HEK293 (cell line): ENCODE measurements at regions not wholly inside any gene's neighbourhood (a gene's known extent, or its start where the extent isn't known, plus 50 kb on each side); places are given as distances from the start of the nearest gene placed in this dataset.

Experiments
- CTCF ChIA-PET: fragments of 350-600 bp; formaldehyde crosslinking; extraction: SDS; loops from one replicate; lab custom pipeline; 2021; ENCODE audit warnings: antibody characterized with exemption; lab: Yijun Ruan, JAX
- POLR2A ChIA-PET: fragments of 300-600 bp; formaldehyde crosslinking; extraction: SDS; loops from one replicate; lab custom pipeline; 2020; ENCODE audit warnings: antibody characterized with exemption, inconsistent platforms; lab: Yijun Ruan, JAX
- H3K27ac ChIP-seq: fragments of 200-500 bp; sonication (Bioruptor generic); 2 replicates; pipeline ENCODE4 v1.5.1; 2014; ENCODE audit warnings: low read depth, low read length, control low read depth, inconsistent platforms; ENCODE audit errors: extremely low read depth
- H3K36me3 ChIP-seq, 2 experiments: fragments of 200-500 bp in 1 of 2; sonication (Bioruptor generic) in 1 of 2; 1 replicate in 1 of 2; 2 replicates in 1 of 2; pipeline ENCODE4 v1.5.1; 2014 to 2017; ENCODE audit warnings: inconsistent platforms in 2 of 2, low read length in 2 of 2; ENCODE audit not compliant: control insufficient read depth in 2 of 2, insufficient read depth in 1 of 2
- H3K4me1 ChIP-seq: fragments of 200-500 bp; sonication (Bioruptor generic); 2 replicates; pipeline ENCODE4 v1.5.1; 2014; ENCODE audit warnings: mild to moderate bottlenecking, low read length, inconsistent platforms; ENCODE audit not compliant: control insufficient read depth, insufficient read depth
- H3K4me3 ChIP-seq: 2 replicates; pipeline ENCODE4 v1.5.1; 2011; ENCODE audit warnings: low read depth, mild to moderate bottlenecking, control low read depth, low read length, moderate library complexity
- H3K9me3 ChIP-seq: fragments of 200-500 bp; sonication (Bioruptor generic); 2 replicates; pipeline ENCODE4 v1.5.1; 2014; ENCODE audit warnings: low read depth, low read length, inconsistent platforms; ENCODE audit not compliant: control insufficient read depth, insufficient read depth
- KLF17 ChIP-seq: fragments of 450-650 bp; formaldehyde crosslinking; IDR thresholded peaks from 2 replicates; pipeline ENCODE4 v1.5.1; 2016; ENCODE audit warnings: missing biosample characterization, missing genetic modification characterization
- PATZ1 ChIP-seq: fragments of 450-650 bp; formaldehyde crosslinking; IDR thresholded peaks from 2 replicates; pipeline ENCODE4 v1.5.1; 2016; ENCODE audit warnings: missing biosample characterization, missing genetic modification characterization
- SCRT2 ChIP-seq: fragments of 450-650 bp; formaldehyde crosslinking; IDR thresholded peaks from 2 replicates; pipeline ENCODE4 v1.5.1; 2016; ENCODE audit warnings: missing biosample characterization, missing genetic modification characterization
- WT1 ChIP-seq: fragments of 450-650 bp; formaldehyde crosslinking; IDR thresholded peaks from 2 replicates; pipeline ENCODE4 v1.5.1; 2016; ENCODE audit warnings: missing biosample characterization, missing genetic modification characterization
- YY1 ChIP-seq: fragments of 450-650 bp; formaldehyde crosslinking; IDR thresholded peaks from 2 replicates; pipeline ENCODE4 v1.5.1; 2018; ENCODE audit warnings: missing biosample characterization, missing genetic modification characterization
- ZBTB8A ChIP-seq: fragments of 450-650 bp; formaldehyde crosslinking; IDR thresholded peaks from 2 replicates; pipeline ENCODE4 v1.5.1; 2016; ENCODE audit warnings: missing biosample characterization, missing genetic modification characterization
- ZNF114 ChIP-seq: fragments of 450-650 bp; formaldehyde crosslinking; IDR thresholded peaks from 2 replicates; pipeline ENCODE4 v1.5.0; 2017; ENCODE audit warnings: missing biosample characterization, missing genetic modification characterization
- ZNF2 ChIP-seq: fragments of 450-650 bp; formaldehyde crosslinking; IDR thresholded peaks from 2 replicates; pipeline ENCODE4 v1.5.1; 2016; ENCODE audit warnings: missing biosample characterization, missing genetic modification characterization
- ZNF202 ChIP-seq: fragments of 450-650 bp; formaldehyde crosslinking; IDR thresholded peaks from 2 replicates; pipeline ENCODE4 v1.5.1; 2016; ENCODE audit warnings: missing biosample characterization, missing genetic modification characterization, borderline replicate concordance
- ZNF302 ChIP-seq: fragments of 450-650 bp; formaldehyde crosslinking; IDR thresholded peaks from 2 replicates; pipeline ENCODE4 v1.5.1; 2016; ENCODE audit warnings: missing biosample characterization, missing genetic modification characterization, low read depth
- ZNF311 ChIP-seq: fragments of 450-650 bp; formaldehyde crosslinking; IDR thresholded peaks from 2 replicates; pipeline ENCODE4 v1.5.1; 2017; ENCODE audit warnings: missing biosample characterization, missing genetic modification characterization, borderline replicate concordance
- ZNF433 ChIP-seq: fragments of 450-650 bp; formaldehyde crosslinking; IDR thresholded peaks from 2 replicates; pipeline ENCODE4 v1.5.1; 2016; ENCODE audit warnings: missing biosample characterization, missing genetic modification characterization, low read depth
- ZNF510 ChIP-seq: fragments of 450-650 bp; formaldehyde crosslinking; IDR thresholded peaks from 2 replicates; pipeline ENCODE4 v1.5.1; 2018; ENCODE audit warnings: mild to moderate bottlenecking, missing genetic modification characterization, missing biosample characterization; ENCODE audit not compliant: insufficient replicate concordance
- ZNF544 ChIP-seq: fragments of 450-650 bp; formaldehyde crosslinking; IDR thresholded peaks from 2 replicates; pipeline ENCODE4 v1.5.0; 2017; ENCODE audit warnings: missing biosample characterization, missing genetic modification characterization
- ZNF561 ChIP-seq: fragments of 450-650 bp; IDR thresholded peaks from 2 replicates; pipeline ENCODE4 v1.5.1; 2018; ENCODE audit warnings: missing biosample characterization, missing genetic modification characterization, borderline replicate concordance
- ZNF610 ChIP-seq: fragments of 450-650 bp; formaldehyde crosslinking; IDR thresholded peaks from 2 replicates; pipeline ENCODE4 v1.5.1; 2016; ENCODE audit warnings: missing biosample characterization, missing genetic modification characterization, borderline replicate concordance
- ZNF621 ChIP-seq: fragments of 450-650 bp; formaldehyde crosslinking; IDR thresholded peaks from 2 replicates; pipeline ENCODE4 v1.5.1; 2017; ENCODE audit warnings: missing biosample characterization, missing genetic modification characterization
- TF ChIP-seq, protein P1 (sequence below): fragments of 450-650 bp; formaldehyde crosslinking; IDR thresholded peaks from 2 replicates; pipeline ENCODE4 v1.5.0; 2017; ENCODE audit warnings: missing biosample characterization, missing genetic modification characterization, borderline replicate concordance
- TF ChIP-seq, protein P2 (sequence below): fragments of 450-650 bp; formaldehyde crosslinking; IDR thresholded peaks from 2 replicates; pipeline ENCODE4 v1.5.1; 2016; ENCODE audit warnings: missing biosample characterization, missing genetic modification characterization, borderline replicate concordance
- TF ChIP-seq, protein P3 (sequence below): fragments of 450-650 bp; formaldehyde crosslinking; IDR thresholded peaks from 2 replicates; pipeline ENCODE4 v1.5.1; 2016; ENCODE audit warnings: missing biosample characterization, missing genetic modification characterization, low read depth

GRCh38 chr15:25233766-25234350 is 205.0 kb downstream of the UBE3A start:
- no peak for TF ChIP-seq ZNF114 (tag by site-specific recombination)
- no peak for TF ChIP-seq ZNF433 (tag by site-specific recombination)
- TF ChIP-seq, protein P1, sequence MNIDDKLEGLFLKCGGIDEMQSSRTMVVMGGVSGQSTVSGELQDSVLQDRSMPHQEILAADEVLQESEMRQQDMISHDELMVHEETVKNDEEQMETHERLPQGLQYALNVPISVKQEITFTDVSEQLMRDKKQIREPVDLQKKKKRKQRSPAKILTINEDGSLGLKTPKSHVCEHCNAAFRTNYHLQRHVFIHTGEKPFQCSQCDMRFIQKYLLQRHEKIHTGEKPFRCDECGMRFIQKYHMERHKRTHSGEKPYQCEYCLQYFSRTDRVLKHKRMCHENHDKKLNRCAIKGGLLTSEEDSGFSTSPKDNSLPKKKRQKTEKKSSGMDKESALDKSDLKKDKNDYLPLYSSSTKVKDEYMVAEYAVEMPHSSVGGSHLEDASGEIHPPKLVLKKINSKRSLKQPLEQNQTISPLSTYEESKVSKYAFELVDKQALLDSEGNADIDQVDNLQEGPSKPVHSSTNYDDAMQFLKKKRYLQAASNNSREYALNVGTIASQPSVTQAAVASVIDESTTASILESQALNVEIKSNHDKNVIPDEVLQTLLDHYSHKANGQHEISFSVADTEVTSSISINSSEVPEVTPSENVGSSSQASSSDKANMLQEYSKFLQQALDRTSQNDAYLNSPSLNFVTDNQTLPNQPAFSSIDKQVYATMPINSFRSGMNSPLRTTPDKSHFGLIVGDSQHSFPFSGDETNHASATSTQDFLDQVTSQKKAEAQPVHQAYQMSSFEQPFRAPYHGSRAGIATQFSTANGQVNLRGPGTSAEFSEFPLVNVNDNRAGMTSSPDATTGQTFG (tag by site-specific recombination): no peak
- TF ChIP-seq, protein P2, sequence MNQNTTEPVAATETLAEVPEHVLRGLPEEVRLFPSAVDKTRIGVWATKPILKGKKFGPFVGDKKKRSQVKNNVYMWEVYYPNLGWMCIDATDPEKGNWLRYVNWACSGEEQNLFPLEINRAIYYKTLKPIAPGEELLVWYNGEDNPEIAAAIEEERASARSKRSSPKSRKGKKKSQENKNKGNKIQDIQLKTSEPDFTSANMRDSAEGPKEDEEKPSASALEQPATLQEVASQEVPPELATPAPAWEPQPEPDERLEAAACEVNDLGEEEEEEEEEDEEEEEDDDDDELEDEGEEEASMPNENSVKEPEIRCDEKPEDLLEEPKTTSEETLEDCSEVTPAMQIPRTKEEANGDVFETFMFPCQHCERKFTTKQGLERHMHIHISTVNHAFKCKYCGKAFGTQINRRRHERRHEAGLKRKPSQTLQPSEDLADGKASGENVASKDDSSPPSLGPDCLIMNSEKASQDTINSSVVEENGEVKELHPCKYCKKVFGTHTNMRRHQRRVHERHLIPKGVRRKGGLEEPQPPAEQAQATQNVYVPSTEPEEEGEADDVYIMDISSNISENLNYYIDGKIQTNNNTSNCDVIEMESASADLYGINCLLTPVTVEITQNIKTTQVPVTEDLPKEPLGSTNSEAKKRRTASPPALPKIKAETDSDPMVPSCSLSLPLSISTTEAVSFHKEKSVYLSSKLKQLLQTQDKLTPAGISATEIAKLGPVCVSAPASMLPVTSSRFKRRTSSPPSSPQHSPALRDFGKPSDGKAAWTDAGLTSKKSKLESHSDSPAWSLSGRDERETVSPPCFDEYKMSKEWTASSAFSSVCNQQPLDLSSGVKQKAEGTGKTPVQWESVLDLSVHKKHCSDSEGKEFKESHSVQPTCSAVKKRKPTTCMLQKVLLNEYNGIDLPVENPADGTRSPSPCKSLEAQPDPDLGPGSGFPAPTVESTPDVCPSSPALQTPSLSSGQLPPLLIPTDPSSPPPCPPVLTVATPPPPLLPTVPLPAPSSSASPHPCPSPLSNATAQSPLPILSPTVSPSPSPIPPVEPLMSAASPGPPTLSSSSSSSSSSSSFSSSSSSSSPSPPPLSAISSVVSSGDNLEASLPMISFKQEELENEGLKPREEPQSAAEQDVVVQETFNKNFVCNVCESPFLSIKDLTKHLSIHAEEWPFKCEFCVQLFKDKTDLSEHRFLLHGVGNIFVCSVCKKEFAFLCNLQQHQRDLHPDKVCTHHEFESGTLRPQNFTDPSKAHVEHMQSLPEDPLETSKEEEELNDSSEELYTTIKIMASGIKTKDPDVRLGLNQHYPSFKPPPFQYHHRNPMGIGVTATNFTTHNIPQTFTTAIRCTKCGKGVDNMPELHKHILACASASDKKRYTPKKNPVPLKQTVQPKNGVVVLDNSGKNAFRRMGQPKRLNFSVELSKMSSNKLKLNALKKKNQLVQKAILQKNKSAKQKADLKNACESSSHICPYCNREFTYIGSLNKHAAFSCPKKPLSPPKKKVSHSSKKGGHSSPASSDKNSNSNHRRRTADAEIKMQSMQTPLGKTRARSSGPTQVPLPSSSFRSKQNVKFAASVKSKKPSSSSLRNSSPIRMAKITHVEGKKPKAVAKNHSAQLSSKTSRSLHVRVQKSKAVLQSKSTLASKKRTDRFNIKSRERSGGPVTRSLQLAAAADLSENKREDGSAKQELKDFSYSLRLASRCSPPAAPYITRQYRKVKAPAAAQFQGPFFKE (tag by site-specific recombination): no peak
- TF ChIP-seq KLF17 (tag by site-specific recombination): no peak
- no peak for TF ChIP-seq ZNF311 (tag by site-specific recombination)
- no peak for TF ChIP-seq ZNF621 (tag by site-specific recombination)
- no peak for TF ChIP-seq ZBTB8A (tag by site-specific recombination)
- no peak for TF ChIP-seq ZNF2 (tag by site-specific recombination)
- no peak for TF ChIP-seq ZNF561 (tag by site-specific recombination)
- TF ChIP-seq ZNF202 (tag by site-specific recombination): no peak
- no peak for TF ChIP-seq ZNF302 (tag by site-specific recombination)
- TF ChIP-seq SCRT2 (tag by site-specific recombination): no peak
- no peak for TF ChIP-seq PATZ1 (tag by site-specific recombination)
- no peak for TF ChIP-seq ZNF610
- no peak for TF ChIP-seq ZNF544 (tag by site-specific recombination)
- TF ChIP-seq ZNF510 (tag by site-specific recombination): no peak
- no peak for TF ChIP-seq YY1 (tag by site-specific recombination)
- TF ChIP-seq WT1 (tag by site-specific recombination): no peak
- TF ChIP-seq, protein P3, sequence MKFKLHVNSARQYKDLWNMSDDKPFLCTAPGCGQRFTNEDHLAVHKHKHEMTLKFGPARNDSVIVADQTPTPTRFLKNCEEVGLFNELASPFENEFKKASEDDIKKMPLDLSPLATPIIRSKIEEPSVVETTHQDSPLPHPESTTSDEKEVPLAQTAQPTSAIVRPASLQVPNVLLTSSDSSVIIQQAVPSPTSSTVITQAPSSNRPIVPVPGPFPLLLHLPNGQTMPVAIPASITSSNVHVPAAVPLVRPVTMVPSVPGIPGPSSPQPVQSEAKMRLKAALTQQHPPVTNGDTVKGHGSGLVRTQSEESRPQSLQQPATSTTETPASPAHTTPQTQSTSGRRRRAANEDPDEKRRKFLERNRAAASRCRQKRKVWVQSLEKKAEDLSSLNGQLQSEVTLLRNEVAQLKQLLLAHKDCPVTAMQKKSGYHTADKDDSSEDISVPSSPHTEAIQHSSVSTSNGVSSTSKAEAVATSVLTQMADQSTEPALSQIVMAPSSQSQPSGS (tag by site-specific recombination): no peak
- TF ChIP-seq, all 188 proteins: peak for 0
- H3K4me1 ChIP-seq: no peaks in the 10 kb centered on the region
- ChIA-PET POLR2A (no interaction called here), CTCF (no interaction called here)
- H3K27ac ChIP-seq: no peak overlapping the region
- H3K4me3 ChIP-seq: no peak overlapping the region
- no peaks in the 10 kb centered on the region for H3K9me3 ChIP-seq
- no peaks in the 10 kb centered on the region for H3K36me3 ChIP-seq
